ENCODE measurements at regions not wholly inside any gene's neighbourhood (a gene's known extent, or its start where the extent isn't known, plus 50 kb on each side); places are given as distances from the start of the nearest gene placed in this dataset.

- H3K36me3 Mint-ChIP-seq (ENCODE audit: unreplicated experiment), result no peaks in the 10 kb centered on the region
- H3K4me1 Mint-ChIP-seq (ENCODE audit: low read depth, unreplicated experiment), result peaks cover 32% of the 10 kb centered on the region
- H3K9me3 Mint-ChIP-seq (ENCODE audit: unreplicated experiment), result peaks cover 6% of the 10 kb centered on the region
- H3K27me3 Mint-ChIP-seq (ENCODE audit: unreplicated experiment), result peaks cover 3% of the 10 kb centered on the region
- TF ChIP-seq, protein P1, sequence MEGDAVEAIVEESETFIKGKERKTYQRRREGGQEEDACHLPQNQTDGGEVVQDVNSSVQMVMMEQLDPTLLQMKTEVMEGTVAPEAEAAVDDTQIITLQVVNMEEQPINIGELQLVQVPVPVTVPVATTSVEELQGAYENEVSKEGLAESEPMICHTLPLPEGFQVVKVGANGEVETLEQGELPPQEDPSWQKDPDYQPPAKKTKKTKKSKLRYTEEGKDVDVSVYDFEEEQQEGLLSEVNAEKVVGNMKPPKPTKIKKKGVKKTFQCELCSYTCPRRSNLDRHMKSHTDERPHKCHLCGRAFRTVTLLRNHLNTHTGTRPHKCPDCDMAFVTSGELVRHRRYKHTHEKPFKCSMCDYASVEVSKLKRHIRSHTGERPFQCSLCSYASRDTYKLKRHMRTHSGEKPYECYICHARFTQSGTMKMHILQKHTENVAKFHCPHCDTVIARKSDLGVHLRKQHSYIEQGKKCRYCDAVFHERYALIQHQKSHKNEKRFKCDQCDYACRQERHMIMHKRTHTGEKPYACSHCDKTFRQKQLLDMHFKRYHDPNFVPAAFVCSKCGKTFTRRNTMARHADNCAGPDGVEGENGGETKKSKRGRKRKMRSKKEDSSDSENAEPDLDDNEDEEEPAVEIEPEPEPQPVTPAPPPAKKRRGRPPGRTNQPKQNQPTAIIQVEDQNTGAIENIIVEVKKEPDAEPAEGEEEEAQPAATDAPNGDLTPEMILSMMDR (IDR thresholded peaks at IDR 0.05; ENCODE audit: partially characterized antibody, unreplicated experiment), result no peak
- H3K27ac Mint-ChIP-seq (ENCODE audit: unreplicated experiment), result no peak overlapping the region
- DNase-seq, result no peak
- no peak overlapping the region for H3K4me3 Mint-ChIP-seq (ENCODE audit: unreplicated experiment)
Observed at GRCh38 chr15:70539409-70539808, 223.9 kb downstream of the UACA start.

DNA sequence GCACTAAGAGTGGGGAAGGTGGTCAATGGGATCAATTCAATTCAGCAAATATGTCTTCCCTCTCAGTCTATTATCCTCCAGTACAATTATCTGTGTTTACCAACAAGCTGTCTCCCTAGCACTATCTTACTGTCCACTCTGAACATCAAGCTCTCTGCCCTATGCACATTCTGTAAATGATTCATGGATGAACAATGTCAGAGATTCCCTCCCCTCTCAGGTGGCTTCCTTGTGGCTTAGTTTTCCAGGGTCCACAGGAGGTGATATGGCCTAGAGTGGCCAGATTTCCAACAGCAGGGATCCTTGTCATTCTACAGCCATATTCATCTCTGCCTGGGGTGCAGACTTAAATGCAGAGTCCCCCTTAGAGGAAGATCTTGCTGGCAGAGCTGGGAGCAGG lies 225.1 kb downstream of the UACA start:
- H3K4me1 Mint-ChIP-seq (ENCODE audit: low read depth, unreplicated experiment), result peaks cover 34% of the 10 kb centered on the region
- H3K4me3 Mint-ChIP-seq (ENCODE audit: unreplicated experiment), result no peak overlapping the region
- no peak overlapping the region for H3K27ac Mint-ChIP-seq (ENCODE audit: unreplicated experiment)
- DNase-seq, result no peak
- H3K27me3 Mint-ChIP-seq (ENCODE audit: unreplicated experiment), result peaks cover 3% of the 10 kb centered on the region
- H3K9me3 Mint-ChIP-seq (ENCODE audit: unreplicated experiment), result peaks cover 8% of the 10 kb centered on the region
- no peaks in the 10 kb centered on the region for H3K36me3 Mint-ChIP-seq (ENCODE audit: unreplicated experiment)
- TF ChIP-seq, protein P1 (IDR thresholded peaks at IDR 0.05; ENCODE audit: partially characterized antibody, unreplicated experiment), result no peak

DNA sequence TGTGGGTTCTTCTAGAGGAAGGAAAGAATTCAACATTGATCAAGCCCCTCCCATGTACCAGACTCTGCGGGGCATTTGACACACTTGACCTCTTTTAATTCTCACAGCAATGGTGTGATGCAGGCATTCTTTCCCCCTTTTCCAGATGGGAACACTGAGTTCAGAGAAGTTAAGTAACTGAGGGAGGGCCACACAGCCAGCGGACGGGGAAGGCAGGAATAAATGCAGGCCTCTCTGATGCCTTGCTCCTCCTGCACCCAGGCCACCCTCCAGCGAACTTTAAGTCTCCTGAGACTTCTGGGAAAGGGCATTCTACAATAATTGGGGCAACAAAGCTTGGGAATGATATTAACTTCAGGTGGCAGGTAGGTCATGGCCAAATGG lies 227.4 kb downstream of the UACA start:
- Mint-ChIP-seq H3K27ac (ENCODE audit: unreplicated experiment) (no peak overlapping the region), H3K4me1 (ENCODE audit: low read depth, unreplicated experiment) (peaks cover 34% of the 10 kb centered on the region), H3K27me3 (ENCODE audit: unreplicated experiment) (peaks cover 3% of the 10 kb centered on the region), H3K36me3 (ENCODE audit: unreplicated experiment) (no peaks in the 10 kb centered on the region), H3K9me3 (ENCODE audit: unreplicated experiment) (peaks cover 10% of the 10 kb centered on the region), H3K4me3 (ENCODE audit: unreplicated experiment) (no peak overlapping the region)
- TF ChIP-seq, protein P1 (IDR thresholded peaks at IDR 0.05; ENCODE audit: partially characterized antibody, unreplicated experiment), result no peak
- no peak for DNase-seq

DNA sequence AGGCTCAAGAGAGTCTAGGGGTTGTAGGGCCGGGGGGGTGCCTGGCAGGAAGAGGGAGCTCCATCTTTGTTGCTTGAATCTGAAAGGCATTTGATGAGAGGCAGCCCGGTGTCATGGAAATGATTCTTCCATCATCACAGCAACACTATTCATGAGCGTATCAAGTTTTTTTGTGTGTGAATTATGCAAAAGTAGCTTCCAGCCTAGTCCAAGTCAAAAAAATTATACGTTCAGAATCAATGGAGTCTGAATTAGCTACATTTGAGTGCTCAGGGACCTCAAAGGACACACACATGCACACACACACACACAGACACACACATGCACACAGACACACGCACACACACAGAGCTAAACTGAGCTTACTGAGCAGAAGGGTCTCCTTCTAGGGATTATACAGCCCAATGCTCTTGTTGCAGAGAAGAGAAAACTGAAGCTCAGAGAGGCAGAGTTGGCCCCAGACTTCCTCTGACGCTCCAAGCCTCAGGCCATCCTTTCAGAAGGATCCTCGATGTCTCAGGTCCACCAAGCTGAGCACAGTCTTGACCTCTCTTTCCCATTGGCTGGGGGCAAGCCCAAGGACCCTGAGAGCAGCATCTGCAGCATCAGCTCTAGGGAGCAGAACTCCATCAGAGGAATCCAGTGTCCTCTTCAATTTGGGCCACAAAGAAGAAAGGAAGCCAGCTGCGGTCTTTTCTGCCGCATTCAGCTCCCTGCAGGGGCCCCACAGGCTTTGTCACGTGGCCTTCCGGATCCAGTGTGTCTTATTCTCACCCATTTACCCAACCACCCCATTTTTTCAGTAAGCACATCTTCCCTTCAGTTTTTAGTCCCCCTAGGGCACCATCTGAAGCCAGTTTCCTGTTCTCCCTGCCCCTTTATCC lies 228.0 kb downstream of the UACA start:
- TF ChIP-seq, protein P1 (IDR thresholded peaks at IDR 0.05; ENCODE audit: partially characterized antibody, unreplicated experiment), result no peak
- H3K27me3 Mint-ChIP-seq (ENCODE audit: unreplicated experiment), result no peaks in the 10 kb centered on the region
- no peaks in the 10 kb centered on the region for H3K36me3 Mint-ChIP-seq (ENCODE audit: unreplicated experiment)

More for the DNA sequence above, 228.0 kb downstream of the UACA start:
- Mint-ChIP-seq H3K9me3 (ENCODE audit: unreplicated experiment) (peaks cover 6% of the 10 kb centered on the region), H3K27ac (ENCODE audit: unreplicated experiment) (no peak overlapping the region), H3K4me1 (ENCODE audit: low read depth, unreplicated experiment) (peaks cover 29% of the 10 kb centered on the region), H3K4me3 (ENCODE audit: unreplicated experiment) (no peak overlapping the region)
- no peak for DNase-seq
